GM19438 (cell line): ENCODE measurements at regions not wholly inside any gene's neighbourhood (a gene's known extent, or its start where the extent isn't known, plus 50 kb on each side); places are given as distances from the start of the nearest gene placed in this dataset.

ENCODE experiments used
- ATAC-seq: cut with Tn5 transposase; IDR thresholded peaks from one replicate; pipeline ENCODE4 v1.9.1; 2021; ENCODE audit warnings: low read depth; ENCODE audit not compliant: unreplicated experiment

GRCh38 chr2:57536535-57537231 is 509.9 kb upstream of the VRK2 start:
- no peak for ATAC-seq

- no peak for ATAC-seq
Measured at GRCh38 chr2:57539761-57540160, 506.8 kb upstream of the VRK2 start.

- no peak for ATAC-seq
Measured at GRCh38 chr2:57542081-57542480, 504.5 kb upstream of the VRK2 start.

- ATAC-seq = no peak
Measured at GRCh38 chr2:57543211-57543610, 503.4 kb upstream of the VRK2 start.

- ATAC-seq = no peak
Measured at GRCh38 chr2:57544624-57545023, 502.0 kb upstream of the VRK2 start.

- ATAC-seq = no peak
Measured at GRCh38 chr2:57546478-57546877, 500.1 kb upstream of the VRK2 start.

- ATAC-seq = peak; percentile 64
Measured at GRCh38 chr2:57549642-57550102, 496.9 kb upstream of the VRK2 start.

GRCh38 chr2:57550912-57551311 is 495.7 kb upstream of the VRK2 start:
- ATAC-seq = no peak

- ATAC-seq = no peak
Measured at GRCh38 chr2:57552885-57553284, 493.7 kb upstream of the VRK2 start.

GRCh38 chr2:57554348-57554747 is 492.3 kb upstream of the VRK2 start:
- no peak for ATAC-seq

- ATAC-seq = no peak
Measured at GRCh38 chr2:57558312-57558711, 488.3 kb upstream of the VRK2 start.

GRCh38 chr2:57562495-57562894 is 484.1 kb upstream of the VRK2 start:
- ATAC-seq = no peak

- ATAC-seq = no peak
Measured at GRCh38 chr2:57563015-57563414, 483.6 kb upstream of the VRK2 start.

- no peak for ATAC-seq
Measured at GRCh38 chr2:57567245-57567644, 479.4 kb upstream of the VRK2 start.

- no peak for ATAC-seq
Measured at GRCh38 chr2:57569396-57569795, 477.2 kb upstream of the VRK2 start.

GRCh38 chr2:57570961-57571360 is 475.6 kb upstream of the VRK2 start:
- ATAC-seq = no peak

GRCh38 chr2:57575700-57576268 is 470.8 kb upstream of the VRK2 start:
- no peak for ATAC-seq

GRCh38 chr2:57576983-57577382 is 469.6 kb upstream of the VRK2 start:
- no peak for ATAC-seq

- no peak for ATAC-seq
Measured at GRCh38 chr2:57597940-57598339, 448.7 kb upstream of the VRK2 start.

GRCh38 chr2:57598551-57598950 is 448.1 kb upstream of the VRK2 start:
- ATAC-seq = no peak

GRCh38 chr2:57602733-57603132 is 443.9 kb upstream of the VRK2 start:
- no peak for ATAC-seq

- ATAC-seq = no peak
Measured at GRCh38 chr2:57614988-57615387, 431.6 kb upstream of the VRK2 start.
